ENCODE measurements at regions not wholly inside any gene's neighbourhood (a gene's known extent, or its start where the extent isn't known, plus 50 kb on each side); places are given as distances from the start of the nearest gene placed in this dataset.

GRCh38 chr10:52979295-52979990 is 206.9 kb upstream of the MBL2 start:
- no peaks in the 10 kb centered on the region for H3K79me2 ChIP-seq (ENCODE audit: insufficient read depth, low read length)
- TF ChIP-seq CTCF (IDR thresholded peaks at IDR 0.05; ENCODE audit: low read length) = no peak
- no peak for TF ChIP-seq EZH2 (IDR thresholded peaks at IDR 0.05; ENCODE audit: borderline replicate concordance, low read length)
- no peak overlapping the region for H2AFZ ChIP-seq (ENCODE audit: low read length)
- no peaks in the 10 kb centered on the region for H3K4me1 ChIP-seq (ENCODE audit: insufficient read depth, low read length, severe bottlenecking)
- H3K36me3 ChIP-seq (ENCODE audit: insufficient read depth, low read length) = no peaks in the 10 kb centered on the region
- H3K27me3 ChIP-seq (ENCODE audit: insufficient read depth, low read length) = no peaks in the 10 kb centered on the region
- no peak overlapping the region for H3K27ac ChIP-seq (ENCODE audit: low read depth, low read length, poor library complexity, severe bottlenecking)
- no peaks in the 10 kb centered on the region for H4K20me1 ChIP-seq (ENCODE audit: insufficient read depth, low read length)
- no peak overlapping the region for H3K4me3 ChIP-seq (ENCODE audit: low read depth, low read length, poor library complexity, severe bottlenecking)
- no peaks in the 10 kb centered on the region for H3K9me3 ChIP-seq (ENCODE audit: low read length)
- H3K9me2 ChIP-seq (ENCODE audit: low read depth, low read length) = no peaks in the 10 kb centered on the region
- H3K9ac ChIP-seq (ENCODE audit: low read length) = no peak overlapping the region
- H3K4me2 ChIP-seq (ENCODE audit: low read length) = no peak overlapping the region
- no peaks in the 10 kb centered on the region for H3F3A ChIP-seq (ENCODE audit: insufficient read depth, low read length)

- no peak for TF ChIP-seq CTCF (IDR thresholded peaks at IDR 0.05; ENCODE audit: low read length)
- TF ChIP-seq EZH2 (IDR thresholded peaks at IDR 0.05; ENCODE audit: borderline replicate concordance, low read length) = no peak
- H3K27me3 ChIP-seq (ENCODE audit: insufficient read depth, low read length) = no peaks in the 10 kb centered on the region
- no peaks in the 10 kb centered on the region for H4K20me1 ChIP-seq (ENCODE audit: insufficient read depth, low read length)
- no peak overlapping the region for H3K4me3 ChIP-seq (ENCODE audit: low read depth, low read length, poor library complexity, severe bottlenecking)
- H3K79me2 ChIP-seq (ENCODE audit: insufficient read depth, low read length) = no peaks in the 10 kb centered on the region
- H2AFZ ChIP-seq (ENCODE audit: low read length) = no peak overlapping the region
- H3K27ac ChIP-seq (ENCODE audit: low read depth, low read length, poor library complexity, severe bottlenecking) = no peak overlapping the region
- no peak overlapping the region for H3K9ac ChIP-seq (ENCODE audit: low read length)
- H3K9me2 ChIP-seq (ENCODE audit: low read depth, low read length) = no peaks in the 10 kb centered on the region
- H3F3A ChIP-seq (ENCODE audit: insufficient read depth, low read length) = no peaks in the 10 kb centered on the region
- H3K9me3 ChIP-seq (ENCODE audit: low read length) = no peaks in the 10 kb centered on the region
- H3K36me3 ChIP-seq (ENCODE audit: insufficient read depth, low read length) = no peaks in the 10 kb centered on the region
- no peaks in the 10 kb centered on the region for H3K4me1 ChIP-seq (ENCODE audit: insufficient read depth, low read length, severe bottlenecking)
- no peak overlapping the region for H3K4me2 ChIP-seq (ENCODE audit: low read length)
Observed at GRCh38 chr10:52977581-52977980, 205.0 kb upstream of the MBL2 start.

GRCh38 chr10:52967806-52968795 is 195.5 kb upstream of the MBL2 start:
- no peak overlapping the region for H3K4me3 ChIP-seq (ENCODE audit: low read depth, low read length, poor library complexity, severe bottlenecking)
- no peaks in the 10 kb centered on the region for H3K9me3 ChIP-seq (ENCODE audit: low read length)
- no peaks in the 10 kb centered on the region for H3F3A ChIP-seq (ENCODE audit: insufficient read depth, low read length)
- no peaks in the 10 kb centered on the region for H3K79me2 ChIP-seq (ENCODE audit: insufficient read depth, low read length)
- H2AFZ ChIP-seq (ENCODE audit: low read length) = no peak overlapping the region
- H3K27ac ChIP-seq (ENCODE audit: low read depth, low read length, poor library complexity, severe bottlenecking) = no peak overlapping the region
- H4K20me1 ChIP-seq (ENCODE audit: insufficient read depth, low read length) = no peaks in the 10 kb centered on the region
- no peaks in the 10 kb centered on the region for H3K27me3 ChIP-seq (ENCODE audit: insufficient read depth, low read length)
- no peaks in the 10 kb centered on the region for H3K36me3 ChIP-seq (ENCODE audit: insufficient read depth, low read length)
- no peak overlapping the region for H3K9ac ChIP-seq (ENCODE audit: low read length)
- no peaks in the 10 kb centered on the region for H3K9me2 ChIP-seq (ENCODE audit: low read depth, low read length)
- H3K4me2 ChIP-seq (ENCODE audit: low read length) = no peak overlapping the region
- H3K4me1 ChIP-seq (ENCODE audit: insufficient read depth, low read length, severe bottlenecking) = peaks cover 9% of the 10 kb centered on the region
- TF ChIP-seq CTCF (IDR thresholded peaks at IDR 0.05; ENCODE audit: low read length) (no peak), EZH2 (IDR thresholded peaks at IDR 0.05; ENCODE audit: borderline replicate concordance, low read length) (no peak)

All from OCI-LY1 (cell line).